CD8-positive, alpha-beta memory T cell (primary cell): ENCODE measurements at regions not wholly inside any gene's neighbourhood (a gene's known extent, or its start where the extent isn't known, plus 50 kb on each side); places are given as distances from the start of the nearest gene placed in this dataset.

ENCODE experiments used
- CTCF ChIA-PET: fragments of 350-600 bp; sonication (Branson Sonifier 250); formaldehyde crosslinking; loops from one replicate; lab custom pipeline; 2021; ENCODE audit warnings: antibody characterized with exemption; lab: Charles Lee
- POLR2A ChIA-PET: fragments of 350-600 bp; sonication (Branson Sonifier 250); formaldehyde crosslinking; loops from one replicate; lab custom pipeline; 2021; ENCODE audit warnings: antibody characterized with exemption; lab: Charles Lee
- DNase-seq, 5 donors: peaks; one replicate each; pipeline versions ENCODE4 v3.0.0 to v3.0.0-alpha.2; 2020 to 2022; ENCODE audit warnings: mixed read lengths in 1 of 5
- H3K27ac ChIP-seq: one replicate; pipeline ENCODE4 v1.7.0; 2013; ENCODE audit warnings: low read depth, mild to moderate bottlenecking, low read length, moderate library complexity
- H3K27me3 ChIP-seq: 2 replicates; pipeline ENCODE4 v1.7.0; 2013; ENCODE audit warnings: low read length, mild to moderate bottlenecking; ENCODE audit not compliant: insufficient read depth, poor library complexity, severe bottlenecking
- H3K36me3 ChIP-seq: 2 replicates; pipeline ENCODE4 v1.7.0; 2013; ENCODE audit warnings: mild to moderate bottlenecking, low read length, moderate library complexity; ENCODE audit not compliant: insufficient read depth
- H3K4me1 ChIP-seq: 2 replicates; pipeline ENCODE4 v1.7.0; 2013; ENCODE audit warnings: mild to moderate bottlenecking, low read length, moderate library complexity; ENCODE audit not compliant: insufficient read depth
- H3K4me3 ChIP-seq: 2 replicates; pipeline ENCODE4 v1.7.0; 2013; ENCODE audit warnings: mild to moderate bottlenecking, low read length
- H3K9me3 ChIP-seq: 2 replicates; pipeline ENCODE4 v1.7.0; 2013; ENCODE audit warnings: mild to moderate bottlenecking, low read length
- H3K27ac Mint-ChIP-seq, 8 donors: one replicate each; pipeline ENCODE4 v1.8.0; 2020 to 2021; ENCODE audit warnings: mixed read lengths in 8 of 8, mild to moderate bottlenecking in 6 of 8, inconsistent platforms in 3 of 8, moderate library complexity in 3 of 8
- H3K27me3 Mint-ChIP-seq, 2 donors: one replicate each; pipeline ENCODE4 v1.8.0; 2020 to 2021; ENCODE audit warnings: mixed read lengths in 2 of 2, mild to moderate bottlenecking in 1 of 2, moderate library complexity in 1 of 2
- H3K36me3 Mint-ChIP-seq, 3 donors: one replicate each; pipeline ENCODE4 v1.8.0; 2020 to 2021; ENCODE audit warnings: mixed read lengths in 3 of 3, inconsistent platforms in 1 of 3, mild to moderate bottlenecking in 1 of 3
- H3K4me1 Mint-ChIP-seq, 3 donors: one replicate each; pipeline ENCODE4 v1.8.0; 2020 to 2021; ENCODE audit warnings: mixed read lengths in 3 of 3, inconsistent platforms in 1 of 3, mild to moderate bottlenecking in 1 of 3
- H3K4me3 Mint-ChIP-seq, 7 donors: one replicate each; pipeline ENCODE4 v1.8.0; 2020 to 2021; ENCODE audit warnings: mixed read lengths in 7 of 7, mild to moderate bottlenecking in 6 of 7, moderate library complexity in 4 of 7, inconsistent platforms in 2 of 7
- H3K9me3 Mint-ChIP-seq, 5 donors: one replicate each; pipeline ENCODE4 v1.8.0; 2020 to 2022; ENCODE audit warnings: mixed read lengths in 5 of 5, mild to moderate bottlenecking in 3 of 5, moderate library complexity in 2 of 5, inconsistent platforms in 1 of 5

DNA sequence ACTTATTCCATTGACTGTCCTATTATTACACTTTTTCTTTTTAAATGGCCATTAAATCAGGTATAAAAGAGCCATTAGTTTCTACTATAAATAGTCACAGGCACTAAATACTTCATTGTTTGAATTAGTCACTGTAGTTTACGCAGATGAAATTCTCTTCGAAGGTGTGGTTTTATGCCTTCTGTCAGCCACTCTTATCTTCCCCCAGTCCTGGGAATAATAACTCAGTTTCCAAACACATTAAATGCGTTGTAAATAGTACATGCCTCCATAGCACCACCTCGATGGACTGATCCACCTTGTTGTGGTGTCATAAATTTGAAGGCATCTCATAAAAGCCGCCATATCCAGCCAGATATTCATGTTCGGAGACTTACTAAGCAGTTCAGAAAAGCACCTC is 72.1 kb upstream of the PARD3B start:
- Mint-ChIP-seq H3K27me3 (no peaks in the 10 kb centered on the region), H3K36me3 (no peaks in the 10 kb centered on the region), H3K4me3 (no peak overlapping the region), H3K9me3 (no peaks in the 10 kb centered on the region), H3K27ac (no peak overlapping the region), H3K4me1 (no peaks in the 10 kb centered on the region)
- Histone ChIP-seq H3K9me3 (no peaks in the 10 kb centered on the region), H3K36me3 (no peaks in the 10 kb centered on the region), H3K27me3 (no peaks in the 10 kb centered on the region), H3K27ac (no peak overlapping the region), H3K4me1 (no peaks in the 10 kb centered on the region), H3K4me3 (no peak overlapping the region)
- CTCF ChIA-PET, result no interaction called here
- POLR2A ChIA-PET, result no interaction called here
- DNase-seq, result no peak

DNA sequence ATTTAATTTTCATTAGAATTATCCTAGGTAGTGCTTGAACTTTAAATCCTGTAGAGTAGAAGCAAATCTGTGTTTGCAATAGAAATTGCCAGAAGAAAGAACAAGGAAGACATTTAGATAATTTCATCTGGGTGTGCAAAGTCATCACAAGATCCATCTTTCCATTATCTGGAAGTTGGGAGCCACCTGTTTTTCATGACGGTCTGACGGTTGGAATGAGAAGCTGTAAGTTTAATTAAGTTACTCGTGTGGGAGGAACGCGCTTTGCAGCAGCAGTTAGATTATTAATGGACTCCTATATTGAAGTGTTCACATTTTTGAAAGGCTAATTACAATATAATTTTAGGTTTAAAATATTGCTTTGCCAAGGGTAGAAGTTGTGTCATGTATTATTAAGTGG is 69.9 kb upstream of the PARD3B start:
- no peak overlapping the region for H3K4me3 ChIP-seq
- CTCF ChIA-PET, result no interaction called here

DNA sequence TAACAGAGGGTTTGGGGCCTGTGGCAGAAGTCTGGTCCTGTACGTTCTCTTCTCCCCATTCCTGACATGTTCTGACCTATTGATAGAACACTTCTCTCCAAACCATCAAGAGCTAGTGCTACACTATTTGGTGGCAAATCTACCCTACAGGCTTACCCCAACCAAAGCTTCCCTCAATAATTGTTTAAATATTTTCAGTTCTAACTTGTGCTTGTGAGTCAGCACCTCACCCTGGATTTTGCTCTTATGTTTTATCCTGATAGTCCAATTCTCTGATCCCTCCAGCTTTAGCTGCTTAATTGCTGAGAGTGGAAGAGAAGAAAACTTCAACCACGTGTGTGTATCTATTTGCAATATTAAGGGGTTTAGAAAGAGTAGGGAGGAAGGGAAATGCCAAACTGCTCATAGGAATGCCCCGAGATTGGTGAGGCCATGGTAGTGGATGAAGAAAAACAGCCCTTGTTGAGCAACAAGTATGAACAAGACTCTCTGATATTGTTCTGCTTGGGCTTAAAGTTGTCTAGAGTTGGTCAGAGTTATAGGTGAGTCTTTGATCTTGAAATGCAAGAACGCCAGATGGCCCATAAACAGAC is 67.8 kb upstream of the PARD3B start:
- no peak overlapping the region for H3K27ac ChIP-seq
- DNase-seq, result no peak
- no peaks in the 10 kb centered on the region for H3K27me3 ChIP-seq
- Mint-ChIP-seq H3K4me1 (no peaks in the 10 kb centered on the region), H3K4me3 (no peak overlapping the region), H3K27me3 (no peaks in the 10 kb centered on the region), H3K9me3 (no peaks in the 10 kb centered on the region), H3K36me3 (no peaks in the 10 kb centered on the region), H3K27ac (no peak overlapping the region)
- H3K9me3 ChIP-seq, result no peaks in the 10 kb centered on the region
- no peaks in the 10 kb centered on the region for H3K4me1 ChIP-seq
- no peaks in the 10 kb centered on the region for H3K36me3 ChIP-seq
- H3K4me3 ChIP-seq, result no peak overlapping the region
- CTCF ChIA-PET, result no interaction called here
- POLR2A ChIA-PET, result no interaction called here

More for the DNA sequence above, 69.9 kb upstream of the PARD3B start:
- H3K36me3 ChIP-seq, result no peaks in the 10 kb centered on the region
- no peak overlapping the region for H3K4me3 Mint-ChIP-seq
- H3K27ac ChIP-seq, result no peak overlapping the region
- POLR2A ChIA-PET, result no interaction called here
- no peak for DNase-seq
- H3K27me3 ChIP-seq, result no peaks in the 10 kb centered on the region
- no peaks in the 10 kb centered on the region for H3K9me3 ChIP-seq
- H3K4me1 Mint-ChIP-seq, result no peaks in the 10 kb centered on the region
- H3K27me3 Mint-ChIP-seq, result no peaks in the 10 kb centered on the region
- H3K9me3 Mint-ChIP-seq, result no peaks in the 10 kb centered on the region
- no peak overlapping the region for H3K27ac Mint-ChIP-seq
- H3K36me3 Mint-ChIP-seq, result no peaks in the 10 kb centered on the region
- no peaks in the 10 kb centered on the region for H3K4me1 ChIP-seq

DNA sequence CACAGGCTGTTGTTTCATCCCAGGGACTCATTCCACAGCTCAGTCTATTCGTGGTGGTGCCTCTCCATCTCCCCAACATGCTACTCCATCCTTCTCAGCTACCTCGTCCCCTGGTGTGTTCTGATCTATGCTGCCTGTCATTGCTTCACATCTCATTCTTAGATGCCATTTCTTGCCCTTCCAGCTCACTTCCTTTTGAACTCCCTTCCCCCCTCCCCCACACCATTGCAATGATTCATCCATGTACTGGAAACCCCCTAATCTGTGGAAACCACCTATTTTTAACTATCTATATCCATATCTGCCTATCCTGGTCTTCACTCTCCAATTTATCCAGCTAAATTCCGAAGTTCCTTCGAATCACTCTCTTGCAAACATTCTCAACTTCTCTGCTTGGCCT is 65.7 kb upstream of the PARD3B start:
- CTCF ChIA-PET, result no interaction called here
- no peaks in the 10 kb centered on the region for H3K27me3 Mint-ChIP-seq
- no peak for DNase-seq

DNA sequence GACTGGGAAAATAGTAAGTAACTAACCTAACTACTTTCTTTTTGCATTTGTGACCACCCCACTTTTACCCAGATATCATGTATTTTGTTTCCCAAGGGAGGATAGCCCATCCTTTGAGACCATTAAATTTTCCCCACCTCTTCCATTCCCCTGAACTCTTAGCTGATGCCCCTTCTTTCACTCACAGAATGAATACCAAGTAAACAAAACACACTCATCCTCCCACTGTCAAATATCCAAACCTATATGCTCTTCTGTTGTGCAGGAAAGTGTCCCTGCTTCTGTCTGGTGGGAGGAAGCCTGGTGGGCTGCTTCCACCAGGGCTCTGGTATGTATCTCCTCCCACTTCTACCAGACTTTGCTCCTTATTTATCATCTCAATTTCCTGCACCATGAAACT is 64.6 kb upstream of the PARD3B start:
- Mint-ChIP-seq H3K4me1 (no peaks in the 10 kb centered on the region), H3K36me3 (no peaks in the 10 kb centered on the region), H3K9me3 (no peaks in the 10 kb centered on the region), H3K4me3 (no peak overlapping the region), H3K27me3 (no peaks in the 10 kb centered on the region), H3K27ac (no peak overlapping the region)
- no peak overlapping the region for H3K27ac ChIP-seq
- no peak overlapping the region for H3K4me3 ChIP-seq
- CTCF ChIA-PET, result no interaction called here
- no peaks in the 10 kb centered on the region for H3K36me3 ChIP-seq
- H3K4me1 ChIP-seq, result no peaks in the 10 kb centered on the region
- no peak for DNase-seq
- no peaks in the 10 kb centered on the region for H3K9me3 ChIP-seq
- H3K27me3 ChIP-seq, result no peaks in the 10 kb centered on the region
- POLR2A ChIA-PET, result no interaction called here

More for the DNA sequence above, 65.7 kb upstream of the PARD3B start:
- no peak overlapping the region for H3K4me3 ChIP-seq
- H3K4me1 ChIP-seq, result no peaks in the 10 kb centered on the region
- Mint-ChIP-seq H3K36me3 (no peaks in the 10 kb centered on the region), H3K4me3 (no peak overlapping the region), H3K9me3 (no peaks in the 10 kb centered on the region), H3K27ac (no peak overlapping the region), H3K4me1 (no peaks in the 10 kb centered on the region)
- H3K9me3 ChIP-seq, result no peaks in the 10 kb centered on the region
- POLR2A ChIA-PET, result no interaction called here
- H3K27ac ChIP-seq, result no peak overlapping the region
- H3K27me3 ChIP-seq, result no peaks in the 10 kb centered on the region
- no peaks in the 10 kb centered on the region for H3K36me3 ChIP-seq

DNA sequence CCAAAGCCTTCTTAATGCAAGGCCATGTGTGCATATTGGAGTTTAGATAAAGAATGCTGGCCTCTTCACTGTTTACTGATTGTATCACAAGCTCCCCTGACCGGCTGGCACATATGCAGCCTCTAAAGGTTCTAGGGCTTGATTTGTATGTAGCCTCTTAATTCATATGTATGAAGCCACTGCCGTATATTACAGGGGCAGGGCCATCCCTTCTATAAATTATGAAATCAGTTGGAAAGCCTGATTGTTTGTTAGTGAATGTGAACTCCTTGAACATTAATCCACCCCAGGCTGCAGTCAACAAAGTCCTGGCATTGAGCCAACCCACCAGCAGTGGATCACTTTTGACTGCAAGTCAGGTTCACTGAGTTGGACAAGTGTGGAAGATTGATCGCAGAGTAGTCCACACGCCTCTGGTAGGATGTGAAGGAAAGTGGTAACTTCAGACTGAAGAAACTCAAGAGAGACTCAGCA is 61.6 kb upstream of the PARD3B start:
- ChIA-PET POLR2A (no interaction called here), CTCF (no interaction called here)
- DNase-seq, result no peak
- Mint-ChIP-seq H3K4me1 (no peaks in the 10 kb centered on the region), H3K4me3 (no peak overlapping the region), H3K27ac (no peak overlapping the region), H3K36me3 (no peaks in the 10 kb centered on the region), H3K9me3 (no peaks in the 10 kb centered on the region), H3K27me3 (peaks cover 0 to 3% of the 10 kb centered on the region in 2 donors)
- Histone ChIP-seq H3K9me3 (no peaks in the 10 kb centered on the region), H3K36me3 (no peaks in the 10 kb centered on the region), H3K4me1 (no peaks in the 10 kb centered on the region), H3K4me3 (no peak overlapping the region), H3K27me3 (no peaks in the 10 kb centered on the region), H3K27ac (no peak overlapping the region)

DNA sequence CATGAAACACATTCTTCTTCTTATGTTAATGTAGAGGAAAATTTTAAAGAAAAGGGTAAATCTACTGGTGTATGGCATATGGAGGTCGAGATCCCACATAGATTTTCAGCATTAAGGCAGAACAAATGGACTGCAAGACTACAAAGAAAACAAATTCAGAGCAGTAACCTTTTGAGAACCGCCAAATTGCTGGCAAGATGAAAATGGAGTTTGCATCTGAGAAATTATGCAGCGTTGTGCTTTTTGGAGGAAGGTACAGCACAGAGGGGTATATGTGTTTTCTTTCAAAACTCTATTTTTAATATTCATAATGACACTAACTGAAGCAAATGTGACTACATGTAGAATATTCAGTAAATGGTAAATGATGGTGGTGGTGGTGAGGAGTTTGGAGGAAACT is 59.0 kb upstream of the PARD3B start:
- Histone ChIP-seq H3K4me1 (no peaks in the 10 kb centered on the region), H3K9me3 (no peaks in the 10 kb centered on the region), H3K27me3 (no peaks in the 10 kb centered on the region), H3K4me3 (no peak overlapping the region), H3K27ac (no peak overlapping the region), H3K36me3 (no peaks in the 10 kb centered on the region)
- H3K27ac Mint-ChIP-seq, result no peak overlapping the region
- ChIA-PET POLR2A (no interaction called here), CTCF (no interaction called here)
- peaks cover 0 to 7% of the 10 kb centered on the region in 2 donors for H3K27me3 Mint-ChIP-seq
- H3K9me3 Mint-ChIP-seq, result no peaks in the 10 kb centered on the region
- DNase-seq, result no peak
- H3K4me1 Mint-ChIP-seq, result no peaks in the 10 kb centered on the region
- H3K4me3 Mint-ChIP-seq, result no peak overlapping the region
- H3K36me3 Mint-ChIP-seq, result no peaks in the 10 kb centered on the region

DNA sequence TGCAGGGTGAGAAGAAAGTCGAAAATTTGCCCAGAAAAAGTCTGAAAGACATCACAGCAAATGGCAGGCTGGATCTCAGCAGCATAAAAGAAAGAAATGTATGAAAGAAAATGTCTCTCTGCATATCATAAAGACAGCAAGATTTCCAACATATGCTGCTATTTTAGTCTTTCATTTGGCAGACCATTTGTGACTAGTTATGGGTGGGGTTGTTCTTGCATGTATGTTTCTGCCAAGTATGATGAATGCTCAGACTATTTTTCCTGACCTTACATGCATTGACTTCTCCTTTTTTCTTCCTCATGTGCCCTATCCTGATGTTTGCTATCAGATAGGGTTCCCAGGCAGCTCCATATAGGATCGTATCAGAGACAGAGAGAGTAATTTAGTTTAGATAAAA is 58.5 kb upstream of the PARD3B start:
- Mint-ChIP-seq H3K27me3 (peaks cover 0 to 7% of the 10 kb centered on the region in 2 donors), H3K4me1 (no peaks in the 10 kb centered on the region), H3K4me3 (no peak overlapping the region), H3K9me3 (no peaks in the 10 kb centered on the region), H3K36me3 (no peaks in the 10 kb centered on the region), H3K27ac (no peak overlapping the region)
- H3K4me3 ChIP-seq, result no peak overlapping the region
- no peaks in the 10 kb centered on the region for H3K27me3 ChIP-seq
- POLR2A ChIA-PET, result no interaction called here
- DNase-seq, result no peak
- CTCF ChIA-PET, result no interaction called here
- H3K9me3 ChIP-seq, result no peaks in the 10 kb centered on the region
- H3K36me3 ChIP-seq, result no peaks in the 10 kb centered on the region
- no peak overlapping the region for H3K27ac ChIP-seq
- no peaks in the 10 kb centered on the region for H3K4me1 ChIP-seq
